ENCODE measurements at regions not wholly inside any gene's neighbourhood (a gene's known extent, or its start where the extent isn't known, plus 50 kb on each side); places are given as distances from the start of the nearest gene placed in this dataset.

GRCh38 chr5:114780290-114780689 lies 389.4 kb downstream of the TRIM36 start:
- no peak overlapping the region for H4K5ac ChIP-seq (ENCODE audit: insufficient read length, low read depth, low read length)
- H2AK5ac ChIP-seq (ENCODE audit: low read depth, low read length), result no peak overlapping the region
- H2AFZ ChIP-seq (ENCODE audit: low read length), result no peak overlapping the region
- H3K4me2 ChIP-seq (ENCODE audit: insufficient read depth in 1 of 2, low read depth in 2 of 2, low read length in 2 of 2), result no peak overlapping the region
- no peak overlapping the region for H2BK12ac ChIP-seq (ENCODE audit: low read depth, low read length)
- H4K8ac ChIP-seq (ENCODE audit: extremely low read depth, insufficient read depth, low read length), result no peak overlapping the region
- H3K18ac ChIP-seq (ENCODE audit: extremely low read depth, low read length), result no peak overlapping the region
- H2BK15ac ChIP-seq (ENCODE audit: low read length), result no peak overlapping the region
- FAIRE-seq, result no peak
- no peaks in the 10 kb centered on the region for H3K4me1 ChIP-seq (replicated peaks in 1 of 4; ENCODE audit: control insufficient read depth in 3 of 4, insufficient read depth in 4 of 4, low read length in 3 of 4)
- DNase-seq (ENCODE audit: low read depth in 1 of 2, low spot score in 2 of 2), result no peak
- no peaks in the 10 kb centered on the region for H3K9me3 ChIP-seq (ENCODE audit: insufficient read depth in 2 of 2, low read depth in 1 of 2, low read length in 1 of 2)
- ChIA-PET CTCF (ENCODE audit: partially characterized antibody) (interaction anchor here (1.5 kb wide), 1 partner anchor 15 kb away, joined by 4 read pairs; no protein-coding TSS in a partner anchor), POLR2A (ENCODE audit: partially characterized antibody) (no interaction called here)
- H3K4ac ChIP-seq (replicated peaks; ENCODE audit: insufficient read length, low read depth, low read length), result no peak overlapping the region
- no peak overlapping the region for H3K14ac ChIP-seq (ENCODE audit: insufficient read length)
- H3K9ac ChIP-seq (replicated peaks in 1 of 4; ENCODE audit: extremely low read depth in 1 of 4, low read depth in 3 of 4, low read length in 3 of 4), result no peak overlapping the region
- H3K56ac ChIP-seq (replicated peaks; ENCODE audit: insufficient read length, low read depth, low read length), result no peak overlapping the region
- no peak overlapping the region for H2BK5ac ChIP-seq (ENCODE audit: low read depth, low read length)
- H3K27ac ChIP-seq (ENCODE audit: low read depth, low read length), result no peak overlapping the region
- H3K36me3 ChIP-seq (ENCODE audit: control insufficient read depth in 2 of 4, insufficient read depth in 4 of 4, low read length in 3 of 4), result no peaks in the 10 kb centered on the region; a peak in 1 of 8 replicates
- H2BK120ac ChIP-seq (replicated peaks; ENCODE audit: low read depth, low read length), result no peak overlapping the region
- no peaks in the 10 kb centered on the region for H3K27me3 ChIP-seq (replicated peaks in 1 of 4; ENCODE audit: control insufficient read depth in 3 of 4, extremely low read depth in 1 of 4, insufficient read depth in 3 of 4, low read length in 3 of 4)
- no peak overlapping the region for H2BK20ac ChIP-seq (ENCODE audit: low read length)
- no peak overlapping the region for H4K91ac ChIP-seq (replicated peaks; ENCODE audit: insufficient read length, low read length)
- H3K79me2 ChIP-seq (ENCODE audit: control insufficient read depth in 1 of 2, insufficient read depth in 2 of 2, low read length in 2 of 2), result no peaks in the 10 kb centered on the region
- H3K79me1 ChIP-seq (ENCODE audit: low read depth, low read length), result no peaks in the 10 kb centered on the region
- WGBS, 2 experiments (ENCODE audit: extremely low coverage in 1 of 2, insufficient coverage in 1 of 2, insufficient read length in 1 of 2, insufficient replicate concordance in 2 of 2, low coverage in 1 of 2, low lambda C conversion rate in 2 of 2, missing lambda C conversion rate in 1 of 2), result 95% methylated on average over 2 of the region's 2 CpGs; no CpG with 5 or more reads in 1 of the 2 experiments
- no peak overlapping the region for H3K23ac ChIP-seq (ENCODE audit: insufficient read length)
- H3K4me3 ChIP-seq (ENCODE audit: extremely low read depth in 1 of 4, insufficient read depth in 2 of 4, low read depth in 3 of 4, low read length in 4 of 4), result no peak overlapping the region
- H3K23me2 ChIP-seq (ENCODE audit: low read depth, low read length), result no peaks in the 10 kb centered on the region
- H4K20me1 ChIP-seq (replicated peaks in 1 of 2; ENCODE audit: control insufficient read depth in 1 of 2, insufficient read depth in 2 of 2, low read length in 2 of 2), result no peaks in the 10 kb centered on the region
- TF ChIP-seq GABPA (IDR thresholded peaks at IDR 0.05; ENCODE audit: borderline replicate concordance, insufficient read depth, low read length) (no peak), POLR2A (IDR thresholded peaks at IDR 0.05; ENCODE audit: control extremely low read depth in 1 of 2, low read depth in 2 of 2, low read length in 2 of 2) (no peak), JUN (IDR thresholded peaks at IDR 0.05; ENCODE audit: low read depth, low read length) (no peak), ASH2L (IDR thresholded peaks at IDR 0.05; ENCODE audit: low read length) (no peak), SIX5 (IDR thresholded peaks at IDR 0.05; ENCODE audit: low read depth, low read length) (no peak), RAD21 (IDR thresholded peaks at IDR 0.05 in 1 of 2, conservative IDR thresholded peaks at IDR 0.05 in 1 of 2; ENCODE audit: low read depth in 2 of 2, low read length in 2 of 2) (no peak), GTF2F1 (IDR thresholded peaks at IDR 0.05; ENCODE audit: borderline replicate concordance, low read depth, low read length) (no peak), CEBPB (IDR thresholded peaks at IDR 0.05; ENCODE audit: low read depth, low read length) (no peak), FOSL1 (IDR thresholded peaks at IDR 0.05; ENCODE audit: insufficient read depth, low read depth, low read length) (no peak), TEAD4 (IDR thresholded peaks at IDR 0.05; ENCODE audit: low read depth, low read length) (no peak), RXRA (IDR thresholded peaks at IDR 0.05; ENCODE audit: insufficient read depth, low read depth, low read length) (no peak)
- TF ChIP-seq, protein P1, sequence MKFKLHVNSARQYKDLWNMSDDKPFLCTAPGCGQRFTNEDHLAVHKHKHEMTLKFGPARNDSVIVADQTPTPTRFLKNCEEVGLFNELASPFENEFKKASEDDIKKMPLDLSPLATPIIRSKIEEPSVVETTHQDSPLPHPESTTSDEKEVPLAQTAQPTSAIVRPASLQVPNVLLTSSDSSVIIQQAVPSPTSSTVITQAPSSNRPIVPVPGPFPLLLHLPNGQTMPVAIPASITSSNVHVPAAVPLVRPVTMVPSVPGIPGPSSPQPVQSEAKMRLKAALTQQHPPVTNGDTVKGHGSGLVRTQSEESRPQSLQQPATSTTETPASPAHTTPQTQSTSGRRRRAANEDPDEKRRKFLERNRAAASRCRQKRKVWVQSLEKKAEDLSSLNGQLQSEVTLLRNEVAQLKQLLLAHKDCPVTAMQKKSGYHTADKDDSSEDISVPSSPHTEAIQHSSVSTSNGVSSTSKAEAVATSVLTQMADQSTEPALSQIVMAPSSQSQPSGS (IDR thresholded peaks at IDR 0.05; ENCODE audit: low read length), result no peak
- TF ChIP-seq, protein P2, sequence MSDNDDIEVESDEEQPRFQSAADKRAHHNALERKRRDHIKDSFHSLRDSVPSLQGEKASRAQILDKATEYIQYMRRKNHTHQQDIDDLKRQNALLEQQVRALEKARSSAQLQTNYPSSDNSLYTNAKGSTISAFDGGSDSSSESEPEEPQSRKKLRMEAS (IDR thresholded peaks at IDR 0.05), result no peak

Data from H1 (cell line).